ENCODE measurements at regions not wholly inside any gene's neighbourhood (a gene's known extent, or its start where the extent isn't known, plus 50 kb on each side); places are given as distances from the start of the nearest gene placed in this dataset.

DNA sequence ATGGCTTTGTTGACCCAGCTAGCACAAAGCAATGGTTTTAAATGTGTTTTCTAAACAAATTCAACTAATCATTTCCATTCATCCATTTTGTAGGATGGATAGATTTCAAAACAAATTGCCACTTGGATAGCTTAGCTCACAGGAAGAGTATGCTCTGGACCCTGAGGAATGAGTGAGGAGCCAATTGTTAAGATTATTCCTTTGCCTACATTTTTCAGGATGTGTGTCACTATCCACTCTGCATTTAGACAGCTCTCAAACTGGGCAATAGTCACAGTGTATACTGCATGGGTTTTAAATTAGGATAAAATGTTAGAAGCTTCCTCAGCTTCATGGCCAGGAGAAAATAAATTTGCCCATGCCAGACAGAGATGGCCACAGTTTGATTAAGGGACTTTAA lies 605.6 kb upstream of the TEX47 start:
- CTCF ChIA-PET = no interaction called here
- POLR2A ChIA-PET = no interaction called here

DNA sequence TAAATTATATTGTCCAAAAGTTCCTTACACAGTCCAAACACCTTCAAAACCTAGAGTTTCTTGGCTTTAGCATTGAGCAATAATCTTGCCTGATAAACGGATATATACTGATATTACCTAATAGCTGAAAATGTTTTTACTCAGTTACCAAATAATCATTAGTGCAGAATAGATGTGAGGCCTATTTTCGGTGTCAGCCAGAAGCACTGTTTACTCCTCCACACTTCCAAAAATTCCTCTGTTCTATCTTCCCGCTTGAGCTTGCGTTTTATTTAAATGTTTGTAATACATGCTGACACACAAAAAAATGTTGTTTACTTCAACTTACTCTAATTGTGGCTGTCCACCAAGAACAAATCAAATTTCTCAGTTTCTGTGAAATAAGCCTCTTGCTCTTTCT lies 606.2 kb upstream of the TEX47 start:
- ChIA-PET POLR2A (no interaction called here), CTCF (no interaction called here)

DNA sequence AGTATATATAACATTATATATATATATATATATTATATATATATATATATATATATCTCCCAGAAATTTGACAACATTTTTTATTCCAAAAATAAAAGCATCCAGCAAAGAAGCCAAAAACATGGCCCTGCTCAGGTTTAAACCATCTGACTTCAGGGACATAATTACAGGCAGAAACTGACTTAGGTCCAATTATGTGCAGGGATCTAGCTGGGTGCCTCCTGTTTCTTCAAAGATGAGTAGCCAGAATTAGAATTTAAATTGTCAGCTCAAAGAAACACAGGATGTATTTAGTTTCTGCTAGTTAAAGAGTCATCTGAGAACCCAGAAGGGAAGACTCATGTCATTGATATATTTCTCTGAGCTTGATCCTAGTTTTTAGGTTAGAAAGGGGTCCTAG lies 656.4 kb upstream of the TEX47 start:
- POLR2A ChIA-PET = no interaction called here
- CTCF ChIA-PET = no interaction called here

DNA sequence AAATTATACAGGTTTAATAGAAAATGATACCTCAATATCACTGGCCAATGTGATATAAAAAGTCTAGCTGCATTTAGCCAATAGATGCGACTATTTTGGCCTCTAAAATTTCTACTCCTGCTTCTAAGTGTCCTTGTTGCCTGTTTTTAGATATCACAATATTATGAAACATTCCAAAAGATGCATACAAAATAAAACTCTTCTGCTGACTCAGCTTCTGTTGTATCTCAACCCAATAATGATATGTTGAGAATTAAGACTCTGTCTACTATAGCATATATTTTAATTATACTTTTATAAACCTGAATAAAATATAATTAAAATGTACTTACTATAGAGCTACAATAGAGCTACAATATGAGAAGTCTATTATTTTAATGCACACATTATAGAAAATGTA lies 661.0 kb upstream of the TEX47 start:
- CTCF ChIA-PET = no interaction called here
- POLR2A ChIA-PET = no interaction called here

DNA sequence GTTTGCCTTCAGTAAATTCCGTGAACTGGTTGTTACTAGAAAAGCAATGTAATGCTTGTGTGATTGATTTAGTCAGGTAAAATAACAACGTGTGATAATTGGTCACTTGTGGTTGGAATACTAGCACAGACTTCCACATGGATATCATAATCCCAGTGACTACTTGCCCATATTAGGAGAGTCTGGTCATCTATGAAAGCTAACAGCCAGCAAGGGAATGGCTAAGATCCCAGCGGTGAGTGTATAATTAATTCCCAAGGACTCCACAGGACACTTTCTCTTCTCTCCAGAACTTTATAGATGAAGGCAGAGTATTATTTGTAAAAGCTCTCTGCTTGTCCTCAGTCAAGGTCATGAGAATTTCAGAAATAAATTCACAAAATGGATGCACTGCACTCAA lies 662.6 kb upstream of the TEX47 start:
- ChIA-PET CTCF (no interaction called here), POLR2A (no interaction called here)

DNA sequence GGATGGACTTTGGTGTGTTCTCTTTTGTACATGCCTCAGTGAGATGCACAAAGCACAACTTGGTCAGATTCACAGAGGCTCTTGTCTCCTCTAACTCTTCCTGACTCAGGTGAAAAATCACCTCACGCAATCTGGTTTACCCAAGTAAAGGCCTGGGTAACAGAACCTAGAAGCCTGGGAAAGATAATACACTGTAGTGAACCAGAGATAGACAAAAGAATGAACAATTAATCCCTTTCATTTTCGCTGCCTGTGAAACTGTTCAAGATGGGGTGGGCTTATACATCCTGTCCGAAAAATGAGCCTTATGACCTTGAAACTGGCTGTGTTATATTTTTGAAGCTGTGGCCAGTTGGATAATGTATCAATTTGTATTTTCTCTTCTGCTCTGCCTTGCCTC lies 678.9 kb upstream of the TEX47 start:
- CTCF ChIA-PET = no interaction called here
- POLR2A ChIA-PET = no interaction called here

DNA sequence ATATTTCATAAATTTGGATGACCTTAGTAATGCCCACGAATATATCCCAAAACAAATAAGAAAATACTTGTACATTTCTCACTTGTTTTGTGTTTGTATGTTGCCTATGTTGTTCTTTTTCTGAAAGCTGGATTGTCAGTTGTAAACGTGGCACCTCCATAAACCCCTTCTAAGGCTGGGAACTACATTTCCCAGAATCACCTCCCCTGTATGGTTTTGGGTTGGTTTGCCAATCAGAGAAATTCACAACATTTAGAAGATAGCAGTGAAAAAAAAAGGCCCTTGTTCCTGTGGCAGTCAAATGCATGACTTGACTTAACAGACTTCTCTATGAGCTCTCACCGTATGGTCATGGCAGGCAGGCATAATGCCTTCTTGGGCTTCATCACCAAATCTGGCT lies 676.3 kb upstream of the STEAP1 start:
- POLR2A ChIA-PET = no interaction called here
- CTCF ChIA-PET = no interaction called here

DNA sequence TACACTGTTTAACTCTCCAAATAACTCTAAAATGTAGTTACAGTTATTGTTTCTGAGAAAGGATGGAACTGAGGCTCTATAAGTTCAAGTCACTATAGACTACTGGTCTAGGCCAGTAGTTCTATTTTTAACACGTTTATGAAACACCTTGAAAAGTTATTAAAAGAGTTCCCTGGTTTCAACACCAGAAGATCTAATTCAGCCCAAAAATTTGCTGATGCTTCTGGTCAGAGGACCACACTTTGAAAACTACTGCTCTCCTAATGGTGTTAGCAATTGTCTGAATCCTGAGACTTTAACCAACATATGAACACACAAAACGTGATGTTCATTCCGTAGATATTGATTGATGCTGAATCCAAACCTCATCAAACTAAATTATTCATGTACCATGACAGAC lies 658.6 kb upstream of the STEAP1 start:
- ChIA-PET CTCF (interaction anchor here (1.6 kb wide), 1 partner anchor 16 kb away, joined by 4 read pairs; no protein-coding TSS in a partner anchor), POLR2A (no interaction called here)

DNA sequence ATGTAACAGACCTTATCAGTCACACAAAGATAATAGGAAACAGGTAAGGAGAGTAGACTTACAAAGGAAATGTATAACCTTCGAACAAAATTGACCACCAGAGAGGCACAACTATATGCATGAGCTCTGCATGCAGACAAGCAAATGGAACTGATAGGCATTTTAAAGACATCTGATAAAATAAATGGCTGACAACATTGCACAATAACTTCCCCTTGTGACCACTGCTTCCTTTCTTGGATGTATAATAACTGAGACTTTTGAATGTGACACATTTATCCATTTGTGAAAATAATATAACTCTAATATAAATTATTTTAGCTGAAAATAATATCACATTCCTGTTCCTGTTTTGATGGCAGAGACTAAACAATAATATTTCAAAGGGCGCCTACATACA lies 654.2 kb upstream of the STEAP1 start:
- POLR2A ChIA-PET = no interaction called here
- CTCF ChIA-PET = no interaction called here

DNA sequence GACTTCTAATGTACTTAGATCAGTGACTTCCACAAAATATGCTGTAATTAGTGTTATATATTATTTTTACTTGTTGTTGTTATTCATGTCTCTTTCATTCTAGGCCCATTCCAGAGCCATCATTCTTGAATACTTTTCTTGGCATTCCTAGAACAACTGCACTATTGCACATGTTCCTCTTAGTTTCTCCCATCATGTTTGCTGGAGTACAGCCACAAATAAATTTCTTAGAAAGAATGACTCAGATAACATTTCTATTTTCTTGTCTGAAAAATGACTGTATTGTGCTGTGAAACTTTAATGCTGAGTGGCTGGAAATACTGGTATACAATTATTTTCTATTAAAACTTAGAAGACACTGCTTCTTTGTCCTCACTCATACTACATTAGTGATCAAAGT lies 651.0 kb upstream of the STEAP1 start:
- ChIA-PET CTCF (no interaction called here), POLR2A (no interaction called here)

DNA sequence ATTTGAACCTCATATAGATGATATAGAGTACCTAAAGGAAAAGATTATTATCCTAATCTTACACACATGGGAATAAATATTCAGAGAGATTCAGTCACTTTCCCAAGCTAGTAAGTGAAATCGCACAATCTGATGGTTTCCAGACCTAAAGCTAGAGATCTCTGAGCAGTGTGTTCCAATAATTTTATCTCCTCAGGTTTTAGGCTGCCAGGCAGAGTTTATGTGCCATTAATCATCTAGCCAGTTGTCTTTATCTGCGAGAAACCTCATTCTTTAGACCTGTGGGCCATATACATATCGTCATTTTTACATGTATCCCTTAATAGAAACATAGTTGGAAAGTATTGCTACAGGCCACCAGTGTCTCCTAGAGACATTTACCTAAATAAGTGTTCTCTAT lies 647.2 kb upstream of the STEAP1 start:
- ChIA-PET CTCF (no interaction called here), POLR2A (no interaction called here)

DNA sequence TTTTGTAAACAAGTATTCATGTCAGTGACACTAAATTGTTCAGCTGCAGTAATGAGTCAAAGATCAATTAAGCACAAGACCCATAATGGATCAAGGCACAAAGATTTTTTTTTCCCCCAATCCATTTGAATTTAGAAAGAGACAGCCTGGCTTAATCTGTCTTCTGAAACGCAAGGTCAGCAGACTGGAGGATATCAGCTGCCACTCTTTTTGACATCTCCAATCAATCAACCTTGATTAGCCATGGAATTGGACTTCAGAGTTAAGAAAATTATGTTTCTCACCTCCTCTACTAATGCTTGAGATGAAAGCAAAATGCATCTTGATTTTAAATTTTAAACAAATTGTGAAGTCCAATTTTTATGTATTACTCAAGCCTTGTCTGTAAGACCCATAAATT lies 642.4 kb upstream of the STEAP1 start:
- ChIA-PET CTCF (interaction anchor here (1.1 kb wide), 1 partner anchor 16 kb away, joined by 4 read pairs; no protein-coding TSS in a partner anchor), POLR2A (no interaction called here)

DNA sequence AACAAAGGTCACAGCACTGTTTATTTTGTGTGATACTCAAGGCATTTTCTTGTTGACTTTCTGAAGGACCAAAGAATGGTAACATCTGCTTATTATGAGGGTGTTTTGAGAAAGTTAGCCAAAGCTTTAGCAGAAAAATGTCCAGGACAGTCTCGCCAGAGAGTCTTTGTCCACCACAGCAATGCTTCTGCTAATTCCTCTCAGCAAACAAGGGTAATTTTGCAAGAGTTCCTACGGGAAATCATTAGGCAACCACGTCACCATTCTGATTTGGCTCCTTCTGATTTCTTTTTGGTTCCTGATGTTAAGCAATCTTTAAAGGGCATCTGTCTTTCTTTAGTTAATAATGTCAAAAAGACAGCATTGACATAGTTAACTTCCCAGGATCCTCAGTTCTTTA lies 639.3 kb upstream of the STEAP1 start:
- POLR2A ChIA-PET = no interaction called here
- CTCF ChIA-PET = no interaction called here

DNA sequence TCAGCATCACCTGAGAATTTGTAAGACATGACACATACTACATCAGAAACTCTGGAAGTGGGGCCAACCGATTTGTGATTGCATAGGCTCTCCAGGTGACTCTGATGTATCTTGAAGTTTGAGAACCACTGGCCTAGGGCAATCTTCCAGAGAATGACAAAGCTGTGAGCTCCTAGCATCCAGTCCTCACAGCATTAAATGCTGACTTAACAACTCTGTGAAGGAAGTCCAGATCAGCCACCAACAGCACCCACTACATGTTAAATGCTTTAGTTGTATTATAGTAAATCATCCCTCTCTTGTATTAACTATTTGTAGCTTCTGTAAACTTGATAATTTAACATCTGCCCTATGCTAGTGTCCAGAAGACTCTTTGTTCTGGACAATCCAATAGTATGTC lies 636.5 kb upstream of the STEAP1 start:
- ChIA-PET CTCF (no interaction called here), POLR2A (no interaction called here)

DNA sequence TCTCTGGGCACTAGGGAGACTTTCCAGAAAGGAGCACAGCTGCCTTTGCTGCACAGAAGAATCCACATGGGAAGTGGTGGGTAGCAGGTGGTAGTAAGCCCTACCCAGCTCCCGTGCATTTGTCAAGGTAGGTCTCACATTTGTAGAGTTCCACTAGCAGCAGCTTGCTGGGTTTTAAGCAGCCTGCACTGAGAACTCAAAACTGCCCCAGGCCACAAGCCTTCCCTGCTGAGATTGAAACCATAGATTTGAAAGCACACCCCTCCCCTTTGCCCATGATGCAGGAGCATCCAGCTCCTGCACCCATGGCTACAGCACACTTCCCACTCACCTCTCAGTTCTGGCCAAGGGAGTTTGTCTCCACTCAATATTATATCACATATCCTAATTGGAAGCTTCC lies 604.5 kb upstream of the STEAP1 start:
- ChIA-PET CTCF (no interaction called here), POLR2A (no interaction called here)

DNA sequence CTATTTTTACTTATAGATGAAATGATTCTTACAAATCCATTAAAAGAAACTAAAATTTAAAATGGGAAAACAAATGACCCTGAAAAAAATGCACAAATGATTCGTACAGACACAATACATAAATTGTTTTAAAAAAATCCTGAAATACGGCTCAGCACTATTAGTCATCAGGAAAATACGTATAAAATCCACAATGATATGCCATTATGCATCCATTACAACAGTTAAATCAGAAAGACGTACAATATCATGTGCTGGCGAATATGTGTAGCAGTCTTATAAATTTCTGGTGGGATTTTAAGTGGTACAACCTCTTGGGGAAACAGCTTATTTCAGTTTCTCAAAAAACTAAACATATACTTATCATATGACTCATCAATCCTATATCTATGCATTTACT lies 600.1 kb upstream of the STEAP1 start:
- ChIA-PET CTCF (no interaction called here), POLR2A (interaction anchor here (0.6 kb wide), 1 partner anchor 792 kb away, joined by 3 read pairs; no protein-coding TSS in a partner anchor)

DNA sequence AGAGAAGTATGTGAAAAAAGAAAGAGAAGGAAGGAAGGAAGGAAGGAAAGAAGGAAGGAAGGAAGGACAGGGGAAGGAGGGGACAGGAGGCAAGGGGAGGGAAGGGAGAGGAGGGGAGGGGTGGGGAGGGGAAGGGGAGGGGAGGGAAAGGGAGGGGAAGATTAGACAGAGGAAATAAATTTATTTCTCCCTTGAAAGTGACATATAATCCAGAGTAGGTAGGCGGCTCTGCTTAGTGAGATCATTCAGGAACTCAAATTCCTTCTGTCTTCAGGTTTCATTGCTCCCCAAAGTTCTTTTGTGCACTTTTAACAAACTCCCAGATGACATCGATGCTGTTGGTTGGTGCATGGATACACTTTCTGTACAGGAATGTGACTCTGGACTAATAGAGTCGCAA lies 594.7 kb upstream of the STEAP1 start:
- CTCF ChIA-PET = interaction anchor here (0.6 kb wide), 1 partner anchor 1078 kb away, joined by 3 read pairs; no protein-coding TSS in a partner anchor

DNA sequence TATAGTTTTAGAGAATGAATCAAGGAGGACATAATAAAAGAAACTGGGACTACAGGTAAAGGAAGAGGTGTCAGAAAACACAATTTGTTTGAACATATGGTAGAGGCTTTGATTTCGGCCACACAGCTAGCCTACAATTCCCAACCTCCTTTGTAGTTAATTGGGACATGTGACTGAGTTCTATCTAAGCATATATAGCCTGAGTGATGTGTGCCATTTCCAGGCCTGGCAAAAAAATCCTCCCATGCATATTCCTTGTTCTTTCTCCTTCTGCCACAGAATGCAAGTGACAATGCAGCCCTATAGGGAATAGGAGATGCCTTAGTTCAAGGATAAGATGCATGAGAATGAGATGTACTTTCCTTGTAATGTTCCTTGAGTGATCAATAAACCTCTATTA lies 590.7 kb upstream of the STEAP1 start:
- ChIA-PET POLR2A (no interaction called here), CTCF (no interaction called here)

More for the DNA sequence above, 594.7 kb upstream of the STEAP1 start:
- POLR2A ChIA-PET = no interaction called here

DNA sequence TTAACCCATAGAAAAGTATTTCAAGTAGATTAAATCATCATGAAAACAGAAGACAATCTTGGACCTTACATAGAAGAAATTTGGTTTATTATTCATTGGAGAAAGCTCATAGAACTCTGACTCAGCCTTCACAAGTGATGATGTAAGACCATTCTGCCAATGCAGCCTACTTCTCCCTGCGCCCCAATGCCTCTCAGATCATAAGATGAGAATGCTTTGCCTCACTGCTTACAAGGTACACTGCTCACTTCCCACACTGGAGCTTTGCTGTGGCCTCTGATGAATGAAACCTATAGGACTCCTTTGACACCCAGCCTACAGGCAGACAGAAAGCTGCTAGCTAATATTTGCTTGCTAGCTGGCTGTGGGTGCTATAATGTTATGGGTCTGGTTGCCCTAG lies 569.4 kb upstream of the STEAP1 start:
- POLR2A ChIA-PET = no interaction called here
- CTCF ChIA-PET = no interaction called here

DNA sequence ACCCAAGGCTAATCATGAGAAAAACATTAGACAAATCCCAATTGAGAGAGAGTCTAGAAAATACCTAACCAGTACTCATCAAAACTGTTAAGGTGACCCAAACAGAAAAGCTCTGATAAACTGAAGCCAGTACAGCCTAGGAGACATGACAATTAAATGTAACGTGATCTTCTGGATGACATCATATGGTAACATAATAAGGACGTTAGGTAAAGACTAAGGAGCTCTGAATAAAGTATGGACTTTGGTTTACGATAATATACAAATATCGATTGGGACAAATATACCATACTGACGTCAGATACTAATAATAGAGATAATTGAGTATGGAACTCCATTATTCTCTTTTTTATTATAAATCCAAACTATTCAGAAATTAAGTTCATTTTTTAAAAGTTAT lies 561.1 kb upstream of the STEAP1 start:
- CTCF ChIA-PET = no interaction called here
- POLR2A ChIA-PET = no interaction called here

DNA sequence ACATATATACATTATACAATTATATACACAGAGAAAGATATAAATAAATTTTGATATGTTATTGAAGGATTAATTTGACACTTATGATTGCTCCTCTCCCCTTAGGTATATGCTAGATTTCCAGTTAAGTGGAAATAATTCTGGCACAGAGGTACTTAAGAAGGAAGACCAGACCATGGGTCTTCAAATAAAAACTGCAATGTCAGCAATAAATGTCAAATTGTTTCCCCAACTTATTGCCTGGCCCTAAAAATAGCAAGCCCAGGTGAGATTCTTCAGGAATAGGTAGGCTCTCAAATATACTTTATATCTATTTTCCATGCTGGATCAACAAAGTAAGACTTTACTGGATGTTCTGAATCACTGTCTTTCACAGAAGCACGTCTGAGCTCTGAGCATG lies 551.3 kb upstream of the STEAP1 start:
- CTCF ChIA-PET = no interaction called here

DNA sequence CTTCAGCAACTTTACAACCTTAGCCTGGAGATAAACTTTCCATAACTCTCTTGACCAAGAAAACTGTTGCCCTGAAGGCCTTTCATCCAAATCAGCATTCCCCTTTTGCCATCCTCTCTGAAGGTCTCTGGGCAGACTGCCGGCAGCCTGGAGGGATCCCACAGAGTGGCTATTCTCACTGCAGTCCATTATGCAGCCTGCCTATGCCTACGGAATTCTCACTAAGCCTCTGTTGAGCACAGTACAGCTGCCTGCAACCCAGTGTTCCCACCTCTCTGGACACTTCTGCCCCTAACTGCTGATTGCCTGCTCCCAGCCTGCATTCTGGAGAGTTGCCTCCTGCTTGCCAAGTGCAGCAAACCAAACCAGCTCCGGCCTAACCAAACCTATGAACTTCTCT lies 548.9 kb upstream of the STEAP1 start:
- CTCF ChIA-PET = no interaction called here

More for the DNA sequence above, 551.3 kb upstream of the STEAP1 start:
- POLR2A ChIA-PET = no interaction called here

DNA sequence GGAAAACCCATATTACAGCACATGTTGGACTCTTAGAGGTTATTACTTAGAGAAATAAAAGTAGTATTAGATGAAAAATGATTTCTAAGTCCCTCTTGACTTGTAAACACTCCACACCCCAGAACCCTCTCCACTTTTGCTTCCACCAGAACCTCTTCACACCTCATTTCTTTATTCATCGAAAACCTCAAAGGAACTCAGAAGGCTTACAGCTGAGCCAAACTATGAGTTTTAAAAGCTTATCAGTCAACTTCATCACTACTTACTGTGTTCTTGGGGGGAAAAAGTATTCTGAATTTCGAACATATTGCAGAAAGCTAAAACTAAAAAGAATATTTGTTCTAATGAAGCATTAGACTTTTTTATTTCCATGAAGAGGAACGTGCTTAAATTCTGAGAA lies 547.8 kb upstream of the STEAP1 start:
- ChIA-PET CTCF (no interaction called here), POLR2A (no interaction called here)

More for the DNA sequence above, 548.9 kb upstream of the STEAP1 start:
- POLR2A ChIA-PET = no interaction called here

All from activated CD8-positive, alpha-beta memory T cell treated with anti-CD3 and anti-CD28 coated beads for 36 hours (primary cell).